ENCODE measurements at regions not wholly inside any gene's neighbourhood (a gene's known extent, or its start where the extent isn't known, plus 50 kb on each side); places are given as distances from the start of the nearest gene placed in this dataset.

- Histone ChIP-seq H3K9me3 (ENCODE audit: low read length) (no peaks in the 10 kb centered on the region), H3K4me1 (ENCODE audit: insufficient read depth, low read length) (peaks cover 6% of the 10 kb centered on the region), H3K27ac (ENCODE audit: low read depth, low read length) (no peak overlapping the region), H3K4me3 (ENCODE audit: low read depth in 1 of 2, low read length in 2 of 2) (no peak overlapping the region), H3K27me3 (ENCODE audit: control insufficient read depth in 1 of 2, insufficient read depth in 2 of 2, low read length in 2 of 2) (no peaks in the 10 kb centered on the region), H3K9ac (ENCODE audit: low read length) (no peak overlapping the region), H3K36me3 (ENCODE audit: insufficient read depth, low read length) (no peaks in the 10 kb centered on the region)
Observed at GRCh38 chr2:240326886-240327285, 108.6 kb upstream of the GPC1 start.

GRCh38 chr2:240327566-240327965 is 107.9 kb upstream of the GPC1 start:
- peaks cover 6% of the 10 kb centered on the region for H3K4me1 ChIP-seq (ENCODE audit: insufficient read depth, low read length)
- no peaks in the 10 kb centered on the region for H3K9me3 ChIP-seq (ENCODE audit: low read length)
- H3K36me3 ChIP-seq (ENCODE audit: insufficient read depth, low read length), result no peaks in the 10 kb centered on the region
- H3K27me3 ChIP-seq (ENCODE audit: control insufficient read depth in 1 of 2, insufficient read depth in 2 of 2, low read length in 2 of 2), result no peaks in the 10 kb centered on the region
- H3K4me3 ChIP-seq (ENCODE audit: low read depth in 1 of 2, low read length in 2 of 2), result no peak overlapping the region
- no peak overlapping the region for H3K9ac ChIP-seq (ENCODE audit: low read length)
- no peak overlapping the region for H3K27ac ChIP-seq (ENCODE audit: low read depth, low read length)

GRCh38 chr2:240328526-240328925 is 106.9 kb upstream of the GPC1 start:
- Histone ChIP-seq H3K27me3 (ENCODE audit: control insufficient read depth in 1 of 2, insufficient read depth in 2 of 2, low read length in 2 of 2) (no peaks in the 10 kb centered on the region), H3K27ac (ENCODE audit: low read depth, low read length) (no peak overlapping the region), H3K36me3 (ENCODE audit: insufficient read depth, low read length) (no peaks in the 10 kb centered on the region), H3K4me3 (ENCODE audit: low read depth in 1 of 2, low read length in 2 of 2) (no peak overlapping the region), H3K4me1 (ENCODE audit: insufficient read depth, low read length) (peaks cover 6% of the 10 kb centered on the region), H3K9ac (ENCODE audit: low read length) (no peak overlapping the region), H3K9me3 (ENCODE audit: low read length) (no peaks in the 10 kb centered on the region)

GRCh38 chr2:240329116-240329665 is 106.3 kb upstream of the GPC1 start:
- Histone ChIP-seq H3K27me3 (ENCODE audit: control insufficient read depth in 1 of 2, insufficient read depth in 2 of 2, low read length in 2 of 2) (no peaks in the 10 kb centered on the region), H3K4me1 (ENCODE audit: insufficient read depth, low read length) (peaks cover 6% of the 10 kb centered on the region), H3K4me3 (ENCODE audit: low read depth in 1 of 2, low read length in 2 of 2) (no peak overlapping the region), H3K27ac (ENCODE audit: low read depth, low read length) (no peak overlapping the region), H3K36me3 (ENCODE audit: insufficient read depth, low read length) (no peaks in the 10 kb centered on the region), H3K9me3 (ENCODE audit: low read length) (no peaks in the 10 kb centered on the region), H3K9ac (ENCODE audit: low read length) (no peak overlapping the region)

GRCh38 chr2:240329778-240330177 is 105.7 kb upstream of the GPC1 start:
- H3K4me1 ChIP-seq (ENCODE audit: insufficient read depth, low read length), result peaks cover 6% of the 10 kb centered on the region
- H3K4me3 ChIP-seq (ENCODE audit: low read depth in 1 of 2, low read length in 2 of 2), result no peak overlapping the region
- H3K9ac ChIP-seq (ENCODE audit: low read length), result no peak overlapping the region
- no peaks in the 10 kb centered on the region for H3K36me3 ChIP-seq (ENCODE audit: insufficient read depth, low read length)
- no peak overlapping the region for H3K27ac ChIP-seq (ENCODE audit: low read depth, low read length)
- no peaks in the 10 kb centered on the region for H3K9me3 ChIP-seq (ENCODE audit: low read length)
- H3K27me3 ChIP-seq (ENCODE audit: control insufficient read depth in 1 of 2, insufficient read depth in 2 of 2, low read length in 2 of 2), result no peaks in the 10 kb centered on the region

- Histone ChIP-seq H3K9ac (ENCODE audit: low read length) (no peak overlapping the region), H3K36me3 (ENCODE audit: insufficient read depth, low read length) (no peaks in the 10 kb centered on the region), H3K9me3 (ENCODE audit: low read length) (no peaks in the 10 kb centered on the region)
Observed at GRCh38 chr2:240333985-240334384, 101.5 kb upstream of the GPC1 start.

GRCh38 chr2:240335061-240335460 is 100.4 kb upstream of the GPC1 start:
- Histone ChIP-seq H3K27ac (ENCODE audit: low read depth, low read length) (no peak overlapping the region), H3K9ac (ENCODE audit: low read length) (no peak overlapping the region), H3K9me3 (ENCODE audit: low read length) (no peaks in the 10 kb centered on the region), H3K4me3 (ENCODE audit: low read depth in 1 of 2, low read length in 2 of 2) (no peak overlapping the region), H3K27me3 (ENCODE audit: control insufficient read depth in 1 of 2, insufficient read depth in 2 of 2, low read length in 2 of 2) (no peaks in the 10 kb centered on the region), H3K36me3 (ENCODE audit: insufficient read depth, low read length) (no peaks in the 10 kb centered on the region), H3K4me1 (ENCODE audit: insufficient read depth, low read length) (no peaks in the 10 kb centered on the region)

More at GRCh38 chr2:240333985-240334384, 101.5 kb upstream of the GPC1 start:
- H3K27me3 ChIP-seq (ENCODE audit: control insufficient read depth in 1 of 2, insufficient read depth in 2 of 2, low read length in 2 of 2), result no peaks in the 10 kb centered on the region
- H3K4me3 ChIP-seq (ENCODE audit: low read depth in 1 of 2, low read length in 2 of 2), result no peak overlapping the region
- H3K4me1 ChIP-seq (ENCODE audit: insufficient read depth, low read length), result no peaks in the 10 kb centered on the region
- no peak overlapping the region for H3K27ac ChIP-seq (ENCODE audit: low read depth, low read length)

- no peak overlapping the region for H3K27ac ChIP-seq (ENCODE audit: low read depth, low read length)
- no peaks in the 10 kb centered on the region for H3K4me1 ChIP-seq (ENCODE audit: insufficient read depth, low read length)
- H3K36me3 ChIP-seq (ENCODE audit: insufficient read depth, low read length), result no peaks in the 10 kb centered on the region
- H3K4me3 ChIP-seq (ENCODE audit: low read depth in 1 of 2, low read length in 2 of 2), result no peak overlapping the region
- no peak overlapping the region for H3K9ac ChIP-seq (ENCODE audit: low read length)
- H3K27me3 ChIP-seq (ENCODE audit: control insufficient read depth in 1 of 2, insufficient read depth in 2 of 2, low read length in 2 of 2), result no peaks in the 10 kb centered on the region
- no peaks in the 10 kb centered on the region for H3K9me3 ChIP-seq (ENCODE audit: low read length)
Observed at GRCh38 chr2:240336820-240337427, 98.5 kb upstream of the GPC1 start.

- no peak overlapping the region for H3K9ac ChIP-seq (ENCODE audit: low read length)
- no peaks in the 10 kb centered on the region for H3K27me3 ChIP-seq (ENCODE audit: control insufficient read depth in 1 of 2, insufficient read depth in 2 of 2, low read length in 2 of 2)
- H3K4me3 ChIP-seq (ENCODE audit: low read depth in 1 of 2, low read length in 2 of 2), result no peak overlapping the region
- no peaks in the 10 kb centered on the region for H3K9me3 ChIP-seq (ENCODE audit: low read length)
- no peak overlapping the region for H3K27ac ChIP-seq (ENCODE audit: low read depth, low read length)
- no peaks in the 10 kb centered on the region for H3K36me3 ChIP-seq (ENCODE audit: insufficient read depth, low read length)
- H3K4me1 ChIP-seq (ENCODE audit: insufficient read depth, low read length), result no peaks in the 10 kb centered on the region
Observed at GRCh38 chr2:240338274-240338673, 97.2 kb upstream of the GPC1 start.

GRCh38 chr2:240339411-240340360 is 95.8 kb upstream of the GPC1 start:
- no peak overlapping the region for H3K9ac ChIP-seq (ENCODE audit: low read length)
- H3K4me3 ChIP-seq (ENCODE audit: low read depth in 1 of 2, low read length in 2 of 2), result no peak overlapping the region
- H3K36me3 ChIP-seq (ENCODE audit: insufficient read depth, low read length), result no peaks in the 10 kb centered on the region
- H3K27ac ChIP-seq (ENCODE audit: low read depth, low read length), result no peak overlapping the region
- no peaks in the 10 kb centered on the region for H3K4me1 ChIP-seq (ENCODE audit: insufficient read depth, low read length)
- no peaks in the 10 kb centered on the region for H3K27me3 ChIP-seq (ENCODE audit: control insufficient read depth in 1 of 2, insufficient read depth in 2 of 2, low read length in 2 of 2)
- no peaks in the 10 kb centered on the region for H3K9me3 ChIP-seq (ENCODE audit: low read length)

- Histone ChIP-seq H3K27me3 (ENCODE audit: control insufficient read depth in 1 of 2, insufficient read depth in 2 of 2, low read length in 2 of 2) (no peaks in the 10 kb centered on the region), H3K36me3 (ENCODE audit: insufficient read depth, low read length) (no peaks in the 10 kb centered on the region), H3K4me1 (ENCODE audit: insufficient read depth, low read length) (no peaks in the 10 kb centered on the region), H3K4me3 (ENCODE audit: low read depth in 1 of 2, low read length in 2 of 2) (no peak overlapping the region), H3K9me3 (ENCODE audit: low read length) (no peaks in the 10 kb centered on the region), H3K27ac (ENCODE audit: low read depth, low read length) (no peak overlapping the region), H3K9ac (ENCODE audit: low read length) (no peak overlapping the region)
Observed at GRCh38 chr2:240340361-240340761, 95.1 kb upstream of the GPC1 start.

Data from muscle layer of colon (tissue), 2 donors.